IMR-90 (cell line): ENCODE measurements at regions not wholly inside any gene's neighbourhood (a gene's known extent, or its start where the extent isn't known, plus 50 kb on each side); places are given as distances from the start of the nearest gene placed in this dataset.

ENCODE experiments used
- microRNA-seq, 2 experiments: library from miRNA; stranded (forward) in 1 of 2; unstranded in 1 of 2; fragments of 10-50 nt in 1 of 2; fragments of <30 nt in 1 of 2; gene quantifications in 1 of 2; microRNA quantifications in 1 of 2; one replicate each; pipeline versions ENCODE3 to v1.1.0; 2013 to 2020; ENCODE audit not compliant: insufficient read depth in 1 of 2, insufficient read length in 1 of 2, unreplicated experiment in 1 of 2
- small RNA-seq, 5 experiments: library from RNA; depleted of rRNA; stranded (forward); fragments of <200 nt; gene quantifications; one replicate each; pipeline ENCODE3, GENCODE V24; 2012

Small RNA genes in the stretch of these regions (microRNA-seq; reads per million reads assigned to microRNA genes)
- gene RNU6-1163P (ENCODE audit: insufficient read depth, insufficient read length), result 4.1 reads per million

Small RNA genes in the stretch of these regions (small RNA-seq; reads per million reads assigned to genes)
- gene RNU6-1163P, result 0 to 0.60 (median 0) reads per million in 5 experiments
